CD4-positive, alpha-beta T cell (primary cell): ENCODE measurements at regions not wholly inside any gene's neighbourhood (a gene's known extent, or its start where the extent isn't known, plus 50 kb on each side); places are given as distances from the start of the nearest gene placed in this dataset.

Source experiments
- ATAC-seq: fragments of 200-7000 bp; cut with Tn5 transposase; one replicate; pipeline ENCODE4 v1.10.0; 2022; ENCODE audit warnings: mild to moderate bottlenecking; ENCODE audit not compliant: poor library complexity
- CTCF ChIA-PET: fragments of 350-600 bp; sonication (Branson Sonifier 250); formaldehyde crosslinking; loops from one replicate; lab custom pipeline; 2021; ENCODE audit warnings: antibody characterized with exemption, inconsistent platforms; lab: Charles Lee
- POLR2A ChIA-PET: fragments of 350-600 bp; sonication (Branson Sonifier 250); formaldehyde crosslinking; loops from one replicate; lab custom pipeline; 2021; ENCODE audit warnings: antibody characterized with exemption, inconsistent platforms; lab: Charles Lee
- DNase-seq, 14 experiments: peaks; one replicate each; pipeline ENCODE4 v3.0.0-alpha.2; 2013 to 2020; ENCODE audit warnings: mixed read lengths in 2 of 14
- H3K27ac ChIP-seq, 2 donors: one replicate each; pipeline versions ENCODE4 v1.5.1 to v1.7.0; 2013; ENCODE audit warnings: low read length in 2 of 2, low read depth in 1 of 2, mild to moderate bottlenecking in 1 of 2
- H3K27me3 ChIP-seq, 2 experiments: 1 replicate in 1 of 2; 2 replicates in 1 of 2; pipeline versions ENCODE4 v1.6.1 to v1.7.0; 2013; ENCODE audit warnings: low read length in 2 of 2, control low read depth in 1 of 2, mild to moderate bottlenecking in 1 of 2, moderate library complexity in 1 of 2; ENCODE audit not compliant: insufficient read depth in 2 of 2, control insufficient read depth in 1 of 2
- H3K36me3 ChIP-seq: one replicate; pipeline ENCODE4 v1.6.1; 2013; ENCODE audit warnings: low read length, control low read depth; ENCODE audit not compliant: insufficient read depth
- H3K4me1 ChIP-seq: one replicate; pipeline ENCODE4 v1.6.1; 2013; ENCODE audit warnings: low read length, control low read depth; ENCODE audit not compliant: insufficient read depth
- H3K4me3 ChIP-seq: one replicate; pipeline ENCODE4 v1.5.1; 2013; ENCODE audit warnings: mild to moderate bottlenecking, low read length, moderate library complexity
- H3K9me3 ChIP-seq, 2 experiments: 1 replicate in 1 of 2; 2 replicates in 1 of 2; pipeline versions ENCODE4 v1.6.1 to v1.7.0; 2013; ENCODE audit warnings: low read length in 2 of 2, mild to moderate bottlenecking in 2 of 2, control low read depth in 1 of 2, moderate library complexity in 1 of 2; ENCODE audit not compliant: control insufficient read depth in 1 of 2, insufficient read depth in 1 of 2
- H3K27ac Mint-ChIP-seq: one replicate; pipeline ENCODE4 v1.8.0; 2020; ENCODE audit warnings: mixed read lengths
- H3K27me3 Mint-ChIP-seq: one replicate; pipeline ENCODE4 v1.8.0; 2021; ENCODE audit warnings: mixed read lengths
- H3K36me3 Mint-ChIP-seq: one replicate; pipeline ENCODE4 v1.8.0; 2021; ENCODE audit warnings: low read depth, mixed read lengths
- H3K4me1 Mint-ChIP-seq: one replicate; pipeline ENCODE4 v1.8.0; 2021; ENCODE audit warnings: low read depth, mixed read lengths
- H3K4me3 Mint-ChIP-seq: one replicate; pipeline ENCODE4 v1.8.0; 2020; ENCODE audit warnings: mild to moderate bottlenecking, mixed read lengths
- H3K9me3 Mint-ChIP-seq: one replicate; pipeline ENCODE4 v1.8.0; 2020; ENCODE audit warnings: mixed read lengths
- CTCF ChIP-seq: fragments of 200-600 bp; IDR thresholded peaks from one replicate; pipeline ENCODE4 v1.8.0; 2022; ENCODE audit warnings: antibody characterized with exemption, mild to moderate bottlenecking
- intact Hi-C, 2 experiments: fragments of 100-400 bp; cut with DNase I in 1 of 2; cut with micrococcal nuclease in 1 of 2; formaldehyde crosslinking; loops; one replicate each; pipeline versions ENCODE4 v1.15.1 to v1.9.0; 2023 to 2025; cut with DNase I, micrococcal nuclease

GRCh38 chrX:1902901-1903235, 288.0 kb downstream of the ASMT start:
- Histone ChIP-seq H3K4me1 (no peaks in the 10 kb centered on the region), H3K27ac (no peak overlapping the region), H3K4me3 (no peak overlapping the region), H3K27me3 (no peaks in the 10 kb centered on the region), H3K9me3 (peaks cover 6 to 11% of the 10 kb centered on the region in 2 experiments), H3K36me3 (no peaks in the 10 kb centered on the region)
- ATAC-seq (no peak), DNase-seq (no peak)
- H3K27ac Mint-ChIP-seq = no peak overlapping the region
- POLR2A ChIA-PET = no interaction called here
- intact Hi-C loops = no loop called here
- peaks cover 4% of the 10 kb centered on the region for H3K27me3 Mint-ChIP-seq
- peaks cover 3% of the 10 kb centered on the region for H3K9me3 Mint-ChIP-seq
- TF ChIP-seq CTCF = no peak
- H3K4me3 Mint-ChIP-seq = no peak overlapping the region
- CTCF ChIA-PET = no interaction called here
- H3K4me1 Mint-ChIP-seq = no peaks in the 10 kb centered on the region
- H3K36me3 Mint-ChIP-seq = no peaks in the 10 kb centered on the region

- intact Hi-C loops = no loop called here
- POLR2A ChIA-PET = no interaction called here
- Mint-ChIP-seq H3K4me1 (no peaks in the 10 kb centered on the region), H3K36me3 (no peaks in the 10 kb centered on the region), H3K9me3 (peaks cover 3% of the 10 kb centered on the region), H3K27me3 (peaks cover 5% of the 10 kb centered on the region), H3K4me3 (no peak overlapping the region), H3K27ac (no peak overlapping the region)
- TF ChIP-seq CTCF = no peak
- no peaks in the 10 kb centered on the region for H3K4me1 ChIP-seq
- DNase-seq (no peak), ATAC-seq (no peak)
- H3K36me3 ChIP-seq = no peaks in the 10 kb centered on the region
- H3K27ac ChIP-seq = no peak overlapping the region
- CTCF ChIA-PET = no interaction called here
- no peak overlapping the region for H3K4me3 ChIP-seq
- H3K27me3 ChIP-seq = no peaks in the 10 kb centered on the region
- H3K9me3 ChIP-seq = peaks cover 6 to 11% of the 10 kb centered on the region in 2 experiments
Measured at GRCh38 chrX:1903236-1903935, 288.5 kb downstream of the ASMT start.

- Histone ChIP-seq H3K27ac (no peak overlapping the region), H3K9me3 (peaks cover 6 to 16% of the 10 kb centered on the region in 2 experiments), H3K4me1 (no peaks in the 10 kb centered on the region), H3K27me3 (no peaks in the 10 kb centered on the region), H3K36me3 (no peaks in the 10 kb centered on the region), H3K4me3 (no peak overlapping the region)
- H3K4me3 Mint-ChIP-seq = no peak overlapping the region
- no peak for TF ChIP-seq CTCF
- no peaks in the 10 kb centered on the region for H3K4me1 Mint-ChIP-seq
- H3K36me3 Mint-ChIP-seq = no peaks in the 10 kb centered on the region
- intact Hi-C loops = no loop called here
- no peaks in the 10 kb centered on the region for H3K9me3 Mint-ChIP-seq
- peaks cover 5% of the 10 kb centered on the region for H3K27me3 Mint-ChIP-seq
- DNase-seq = no peak
- POLR2A ChIA-PET = no interaction called here
- ATAC-seq = no peak
- no peak overlapping the region for H3K27ac Mint-ChIP-seq
- CTCF ChIA-PET = no interaction called here
Measured at GRCh38 chrX:1904663-1905218, 289.9 kb downstream of the ASMT start.
